NCI-H2107 treated with DMSO at 0.1 percent for 48 hours (cell line): ENCODE measurements at regions not wholly inside any gene's neighbourhood (a gene's known extent, or its start where the extent isn't known, plus 50 kb on each side); places are given as distances from the start of the nearest gene placed in this dataset.

ENCODE experiments used
- DNase-seq: peaks from one replicate; lab custom pipeline; 2025; ENCODE audit not compliant: unreplicated experiment; lab: John Stamatoyannopoulos, UW

DNA sequence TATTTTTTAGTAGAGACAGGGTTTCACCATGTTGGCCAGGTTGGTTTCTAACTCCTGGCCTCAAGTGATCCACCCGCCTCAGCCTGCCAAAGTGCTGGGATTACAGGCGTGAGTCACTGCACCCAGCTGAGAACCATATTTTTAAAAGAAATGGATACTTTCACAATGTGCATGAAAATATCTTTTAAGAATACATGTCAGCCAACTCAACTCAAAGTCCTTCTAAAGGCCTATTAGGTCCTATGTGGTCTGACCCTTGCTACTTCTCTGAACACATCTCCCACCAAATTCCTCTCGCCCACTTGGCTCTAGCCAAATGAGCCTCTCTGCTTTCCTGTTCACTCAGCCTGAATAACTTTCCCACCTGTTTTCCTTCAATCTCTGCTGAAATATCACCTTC, 119.6 kb downstream of the MTX2 start:
- no peak for DNase-seq

DNA sequence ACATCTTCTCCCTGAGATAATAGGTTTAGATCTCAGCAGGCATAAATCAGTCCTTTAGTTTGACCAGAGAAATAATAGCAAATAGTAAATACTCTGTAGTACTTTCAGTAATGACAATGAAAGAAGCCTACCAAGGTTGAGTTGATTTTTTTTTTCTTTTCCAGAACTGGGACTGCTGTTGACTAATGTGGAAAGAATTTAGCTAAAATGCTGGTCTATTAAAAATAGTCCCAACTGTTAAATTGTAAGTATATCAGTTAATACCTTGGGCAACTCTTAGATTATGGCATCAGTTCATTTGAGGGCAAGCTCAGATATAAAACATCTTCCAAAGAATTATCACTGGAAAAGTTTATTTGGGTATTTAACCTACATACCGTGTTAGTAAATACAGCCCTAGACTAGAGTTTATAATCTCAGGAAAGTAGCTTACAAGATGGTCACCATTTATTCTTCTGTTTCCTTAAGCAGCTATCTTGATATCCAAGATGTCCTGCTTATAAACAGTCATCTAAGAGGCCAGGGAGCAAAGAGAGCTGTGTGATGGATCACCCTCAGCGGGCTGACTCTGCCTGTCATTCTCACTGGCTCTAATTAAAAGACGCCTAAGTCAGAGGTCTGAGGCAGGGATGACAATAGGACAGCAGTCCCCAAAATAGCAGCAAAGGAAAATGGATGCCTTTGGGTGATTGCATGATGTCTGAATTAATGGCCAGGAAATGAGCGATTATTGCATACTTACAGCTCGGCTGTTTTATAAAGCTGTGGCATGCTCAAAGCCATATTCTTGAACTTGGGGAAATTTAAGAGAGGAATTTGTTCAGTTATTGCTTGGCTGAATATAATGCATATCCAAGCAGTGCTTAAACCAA, 121.3 kb downstream of the MTX2 start:
- DNase-seq = no peak

DNA sequence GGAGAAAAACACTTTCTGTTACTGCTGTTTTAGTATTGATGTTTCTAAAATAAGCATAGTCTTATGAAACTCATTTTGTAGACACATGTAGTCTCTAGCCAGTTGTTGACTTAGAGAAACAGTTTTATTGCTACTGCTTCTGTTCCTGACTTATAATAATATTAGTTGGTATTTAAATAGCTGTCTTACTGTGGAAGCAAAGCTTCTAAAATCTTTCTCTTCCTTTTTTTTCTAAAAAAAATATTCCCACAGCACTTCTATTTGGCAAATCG, 121.8 kb downstream of the MTX2 start:
- DNase-seq = no peak

DNA sequence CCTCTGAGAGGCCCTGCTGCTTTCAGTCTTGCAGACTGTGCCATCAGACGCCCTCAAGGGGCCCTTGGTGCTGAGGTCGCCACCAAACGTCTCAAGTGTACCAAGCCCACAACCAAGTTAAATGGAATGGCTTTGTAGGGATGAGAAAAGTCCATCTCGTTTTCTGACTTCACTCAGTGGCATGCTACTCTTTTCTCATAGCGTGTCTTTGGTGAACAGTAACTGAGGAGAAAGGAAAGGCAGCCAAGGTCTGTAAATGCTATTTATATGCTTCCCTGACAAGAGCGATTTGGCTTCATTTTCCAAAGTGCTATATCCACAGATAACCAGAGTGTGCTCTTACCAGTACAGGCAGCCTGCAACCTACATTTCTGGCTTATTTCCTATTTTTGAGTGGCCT, 123.0 kb downstream of the MTX2 start:
- no peak for DNase-seq

GRCh38 chr2:176392744-176393414, 123.6 kb downstream of the MTX2 start:
- DNase-seq = no peak

- no peak for DNase-seq
Measured at GRCh38 chr2:176395273-176395854, 126.1 kb downstream of the MTX2 start.

- no peak for DNase-seq
Measured at GRCh38 chr2:176398243-176399073, 129.2 kb downstream of the MTX2 start.

GRCh38 chr2:176399074-176399598, 129.9 kb downstream of the MTX2 start:
- no peak for DNase-seq

DNA sequence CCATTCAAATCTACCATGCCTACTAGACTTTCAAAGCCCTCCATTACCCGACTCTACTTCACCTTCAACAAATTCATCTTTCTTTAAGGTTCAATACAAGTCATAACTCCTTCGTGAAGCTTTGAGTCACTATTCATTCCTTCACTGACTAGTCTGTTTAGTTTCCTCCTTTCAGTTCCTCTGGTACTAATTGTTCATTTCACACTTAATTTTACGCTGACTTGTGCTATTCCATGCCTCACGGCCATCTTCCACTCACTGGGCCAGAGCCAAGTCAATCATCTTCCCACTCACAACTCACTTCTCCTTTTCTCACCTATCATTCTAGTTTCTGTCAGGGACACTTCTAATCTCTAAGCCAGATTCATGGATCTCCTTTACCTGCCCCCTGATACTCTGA, 136.2 kb downstream of the MTX2 start:
- no peak for DNase-seq

- DNase-seq = no peak
Measured at GRCh38 chr2:176407706-176408105, 138.5 kb downstream of the MTX2 start.

DNA sequence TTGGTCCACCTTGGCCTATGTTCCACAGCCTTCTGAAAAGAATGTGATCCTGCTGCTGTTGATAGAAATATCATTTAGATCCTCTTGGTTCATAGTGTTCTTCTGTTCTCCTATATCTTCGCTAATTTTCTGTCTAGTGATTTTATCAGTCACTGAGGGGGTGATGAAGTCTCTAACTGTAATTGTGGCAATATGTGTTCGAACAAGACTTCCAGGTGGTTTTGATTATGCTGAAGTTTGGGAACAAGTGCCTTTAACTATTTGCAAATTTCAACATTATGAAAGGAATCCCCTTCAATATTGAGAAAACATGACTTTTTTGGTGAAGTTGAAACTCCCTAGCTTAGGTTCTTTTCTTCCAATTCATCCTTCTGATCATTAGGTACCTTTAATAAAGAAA, 140.4 kb downstream of the MTX2 start:
- DNase-seq = no peak

GRCh38 chr2:176412136-176412535, 142.9 kb downstream of the MTX2 start:
- DNase-seq = no peak

DNA sequence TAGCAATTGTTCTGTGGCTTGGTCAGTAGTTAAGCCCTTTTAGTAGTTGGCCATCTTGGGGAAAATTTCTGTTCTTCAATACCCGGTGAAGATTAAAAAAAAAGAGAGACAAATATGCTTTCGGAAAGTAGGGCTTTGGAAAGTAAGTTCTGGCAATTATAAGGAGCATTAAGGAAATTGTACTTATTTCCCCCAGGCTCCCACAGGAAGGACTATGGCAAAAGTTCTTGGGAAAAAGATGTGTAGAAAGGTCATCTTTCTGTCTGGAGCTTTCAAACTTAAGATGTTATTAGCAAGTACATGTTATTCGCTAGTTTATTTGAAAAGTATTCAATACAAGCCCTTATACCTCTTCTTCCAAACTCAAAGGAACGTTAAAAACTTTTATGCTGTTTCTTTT, 144.5 kb downstream of the MTX2 start:
- DNase-seq = no peak

GRCh38 chr2:176414641-176415040, 145.4 kb downstream of the MTX2 start:
- no peak for DNase-seq

- no peak for DNase-seq
Measured at GRCh38 chr2:176415174-176415895, 146.1 kb downstream of the MTX2 start.

GRCh38 chr2:176415937-176416499, 146.8 kb downstream of the MTX2 start:
- DNase-seq = no peak

DNA sequence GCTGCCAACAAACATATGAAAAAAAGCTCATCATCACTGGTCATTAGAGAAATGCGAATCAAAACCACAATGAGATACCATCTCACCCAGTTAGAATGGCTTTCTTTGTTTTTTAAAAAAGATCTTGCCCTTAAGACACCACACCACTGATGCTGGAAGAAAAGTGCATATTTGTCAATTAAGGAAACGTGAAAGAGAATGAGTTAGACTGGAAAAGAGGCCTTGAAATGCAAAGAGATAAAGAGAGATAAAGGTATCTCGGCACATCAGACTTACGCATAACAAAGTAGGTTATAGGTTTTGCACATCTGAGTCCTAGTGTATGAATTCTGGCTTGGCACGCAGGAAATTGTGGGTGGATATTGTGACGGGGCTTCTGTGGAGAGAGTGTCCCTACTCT, 149.5 kb downstream of the MTX2 start:
- no peak for DNase-seq

- DNase-seq = no peak
Measured at GRCh38 chr2:176419591-176420071, 150.4 kb downstream of the MTX2 start.

- no peak for DNase-seq
Measured at GRCh38 chr2:176421297-176422050, 152.2 kb downstream of the MTX2 start.
